Astrocyte (in vitro differentiated cells and primary cell): ENCODE measurements at regions not wholly inside any gene's neighbourhood (a gene's known extent, or its start where the extent isn't known, plus 50 kb on each side); places are given as distances from the start of the nearest gene placed in this dataset. TPM values are rescaled to one million over a fixed set of nuclear protein-coding genes. Genes with fewer than 3 reads are reported as not detected.

ENCODE experiments used
- DNase-seq: peaks from one replicate; pipeline ENCODE4 v3.0.0-alpha.2; 2010; ENCODE audit warnings: low read depth
- FAIRE-seq: peaks from 2 replicates; lab custom pipeline; 2011; peaks lifted over from hg19 to GRCh38; lab: Jason Lieb, UNC
- H2AFZ ChIP-seq: 2 replicates; pipeline ENCODE4 v1.6.0; 2012; ENCODE audit warnings: low read depth, low read length, inconsistent platforms
- H3K27ac ChIP-seq: 2 replicates; pipeline ENCODE4 v1.5.1; 2011; ENCODE audit warnings: low read depth, low read length, inconsistent platforms
- H3K27me3 ChIP-seq: 2 replicates; pipeline ENCODE4 v1.6.0; 2011; ENCODE audit warnings: low read length, inconsistent platforms; ENCODE audit not compliant: insufficient read depth
- H3K36me3 ChIP-seq: 2 replicates; pipeline ENCODE4 v1.5.1; 2011; ENCODE audit warnings: low read length, inconsistent platforms; ENCODE audit not compliant: insufficient read depth
- H3K4me1 ChIP-seq: 2 replicates; pipeline ENCODE4 v1.5.1; 2011; ENCODE audit warnings: low read length, inconsistent platforms; ENCODE audit not compliant: insufficient read depth
- H3K4me2 ChIP-seq: 2 replicates; pipeline ENCODE4 v1.6.0; 2012; ENCODE audit warnings: low read length, inconsistent platforms
- H3K4me3 ChIP-seq: 2 replicates; pipeline ENCODE4 v1.5.1; 2011; ENCODE audit warnings: low read depth, mild to moderate bottlenecking, low read length, inconsistent platforms; ENCODE audit not compliant: insufficient read depth
- H3K79me2 ChIP-seq: 2 replicates; pipeline ENCODE4 v1.6.0; 2012; ENCODE audit warnings: mild to moderate bottlenecking, low read length, inconsistent platforms; ENCODE audit not compliant: insufficient read depth
- H3K9ac ChIP-seq: 2 replicates; pipeline ENCODE4 v1.6.0; 2012; ENCODE audit warnings: mild to moderate bottlenecking, low read length, inconsistent platforms
- H3K9me3 ChIP-seq: 2 replicates; pipeline ENCODE4 v1.5.1; 2012; ENCODE audit warnings: low read depth, mild to moderate bottlenecking, low read length, inconsistent platforms; ENCODE audit not compliant: insufficient read depth
- H4K20me1 ChIP-seq: 2 replicates; pipeline ENCODE4 v1.6.0; 2012; ENCODE audit warnings: low read length, inconsistent platforms; ENCODE audit not compliant: insufficient read depth
- H3K27ac Mint-ChIP-seq: one replicate; pipeline ENCODE4 v1.8.0; 2021; ENCODE audit warnings: mild to moderate bottlenecking, mixed read lengths; ENCODE audit not compliant: unreplicated experiment
- H3K27me3 Mint-ChIP-seq: one replicate; pipeline ENCODE4 v1.8.0; 2021; ENCODE audit warnings: low read depth, mixed read lengths; ENCODE audit not compliant: unreplicated experiment
- H3K36me3 Mint-ChIP-seq: one replicate; pipeline ENCODE4 v1.8.0; 2021; ENCODE audit warnings: low read depth, mixed read lengths; ENCODE audit not compliant: unreplicated experiment
- H3K4me1 Mint-ChIP-seq: one replicate; pipeline ENCODE4 v1.8.0; 2021; ENCODE audit warnings: low read depth, mixed read lengths; ENCODE audit not compliant: unreplicated experiment
- H3K4me3 Mint-ChIP-seq: one replicate; pipeline ENCODE4 v1.8.0; 2021; ENCODE audit warnings: mild to moderate bottlenecking, moderate library complexity, mixed read lengths; ENCODE audit not compliant: unreplicated experiment
- H3K9me3 Mint-ChIP-seq: one replicate; pipeline ENCODE4 v1.8.0; 2021; ENCODE audit warnings: mild to moderate bottlenecking, mixed read lengths; ENCODE audit not compliant: unreplicated experiment
- EZH2 ChIP-seq: IDR thresholded peaks from 2 replicates; pipeline ENCODE4 v1.6.1; 2012; ENCODE audit warnings: mild to moderate bottlenecking, low read length, inconsistent platforms; ENCODE audit not compliant: insufficient read depth
- microRNA-seq: library from miRNA; unstranded; fragments of <30 nt; microRNA quantifications from one replicate; pipeline ENCODE4 v1.2.0, GENCODE V29; 2020

DNA sequence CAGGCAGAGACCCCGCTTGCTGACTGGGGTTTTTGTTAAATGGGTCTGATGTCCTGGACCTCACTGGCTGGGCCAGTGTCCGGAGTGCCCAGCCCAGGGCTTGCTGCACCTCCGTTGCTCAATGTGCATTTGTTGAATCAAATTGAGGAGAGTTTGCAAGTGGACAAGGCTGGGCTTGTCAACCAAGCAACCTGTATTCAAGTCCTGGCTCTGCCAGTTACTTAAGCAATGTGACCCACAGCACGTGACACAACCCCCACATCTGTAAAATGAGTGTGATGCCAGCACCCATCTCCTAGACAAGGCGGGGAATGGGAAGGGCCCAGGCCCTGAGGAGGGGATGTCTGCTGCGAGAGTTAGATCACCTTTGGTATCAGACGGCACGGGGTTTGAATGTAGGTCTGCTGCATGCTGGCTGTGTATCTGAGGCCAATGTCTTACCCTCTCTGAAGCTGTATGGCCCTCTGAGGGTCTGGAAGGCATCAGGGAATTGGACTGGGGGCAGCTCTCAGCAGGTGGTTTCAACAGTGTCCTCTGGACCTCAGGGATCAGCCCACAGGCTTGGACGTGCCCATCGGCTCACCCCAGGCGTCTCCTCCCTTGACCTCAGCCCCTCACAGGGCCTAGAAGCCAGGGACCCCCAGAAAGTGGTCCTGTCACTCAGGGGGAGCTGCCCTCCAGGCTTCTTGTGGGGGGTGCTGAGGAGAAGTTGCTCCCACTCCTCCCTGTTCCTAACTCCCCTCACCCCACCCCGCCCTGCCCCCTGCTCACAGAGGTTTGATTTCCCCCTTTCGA, 51.0 kb upstream of the RUNX3 start:
- peaks cover 10% of the 10 kb centered on the region for H3K9me3 Mint-ChIP-seq
- peaks cover 13% of the 10 kb centered on the region for H3K27me3 Mint-ChIP-seq
- peaks cover 10% of the 10 kb centered on the region for H3K27me3 ChIP-seq
- no peak for FAIRE-seq
- peaks cover 6% of the 10 kb centered on the region for H3K36me3 Mint-ChIP-seq
- H3K4me1 ChIP-seq = no peaks in the 10 kb centered on the region
- no peak overlapping the region for H2AFZ ChIP-seq
- H3K4me3 ChIP-seq = no peak overlapping the region
- no peak overlapping the region for H3K27ac Mint-ChIP-seq
- no peak overlapping the region for H3K27ac ChIP-seq
- no peak overlapping the region for H3K4me2 ChIP-seq
- no peaks in the 10 kb centered on the region for H4K20me1 ChIP-seq
- peaks cover 2% of the 10 kb centered on the region for H3K9me3 ChIP-seq
- no peaks in the 10 kb centered on the region for H3K36me3 ChIP-seq
- no peak for TF ChIP-seq EZH2
- H3K79me2 ChIP-seq = no peaks in the 10 kb centered on the region
- no peak for DNase-seq
- H3K9ac ChIP-seq = no peak overlapping the region
- H3K4me1 Mint-ChIP-seq = peaks cover 19% of the 10 kb centered on the region
- H3K4me3 Mint-ChIP-seq = no peak overlapping the region

Small RNA genes in the stretch of these regions (microRNA-seq; reads per million reads assigned to microRNA genes)
- not detected for gene MIR4425
